CD8-positive, alpha-beta memory T cell (primary cell): ENCODE measurements at regions not wholly inside any gene's neighbourhood (a gene's known extent, or its start where the extent isn't known, plus 50 kb on each side); places are given as distances from the start of the nearest gene placed in this dataset.

ENCODE experiments used
- CTCF ChIA-PET: fragments of 350-600 bp; sonication (Branson Sonifier 250); formaldehyde crosslinking; loops from one replicate; lab custom pipeline; 2021; ENCODE audit warnings: antibody characterized with exemption; lab: Charles Lee
- POLR2A ChIA-PET: fragments of 350-600 bp; sonication (Branson Sonifier 250); formaldehyde crosslinking; loops from one replicate; lab custom pipeline; 2021; ENCODE audit warnings: antibody characterized with exemption; lab: Charles Lee
- DNase-seq, 5 donors: peaks; one replicate each; pipeline versions ENCODE4 v3.0.0 to v3.0.0-alpha.2; 2020 to 2022; ENCODE audit warnings: mixed read lengths in 1 of 5
- H3K27ac ChIP-seq: one replicate; pipeline ENCODE4 v1.7.0; 2013; ENCODE audit warnings: low read depth, mild to moderate bottlenecking, low read length, moderate library complexity
- H3K27me3 ChIP-seq: 2 replicates; pipeline ENCODE4 v1.7.0; 2013; ENCODE audit warnings: low read length, mild to moderate bottlenecking; ENCODE audit not compliant: insufficient read depth, poor library complexity, severe bottlenecking
- H3K36me3 ChIP-seq: 2 replicates; pipeline ENCODE4 v1.7.0; 2013; ENCODE audit warnings: mild to moderate bottlenecking, low read length, moderate library complexity; ENCODE audit not compliant: insufficient read depth
- H3K4me1 ChIP-seq: 2 replicates; pipeline ENCODE4 v1.7.0; 2013; ENCODE audit warnings: mild to moderate bottlenecking, low read length, moderate library complexity; ENCODE audit not compliant: insufficient read depth
- H3K4me3 ChIP-seq: 2 replicates; pipeline ENCODE4 v1.7.0; 2013; ENCODE audit warnings: mild to moderate bottlenecking, low read length
- H3K9me3 ChIP-seq: 2 replicates; pipeline ENCODE4 v1.7.0; 2013; ENCODE audit warnings: mild to moderate bottlenecking, low read length
- H3K27ac Mint-ChIP-seq, 8 donors: one replicate each; pipeline ENCODE4 v1.8.0; 2020 to 2021; ENCODE audit warnings: mixed read lengths in 8 of 8, mild to moderate bottlenecking in 6 of 8, inconsistent platforms in 3 of 8, moderate library complexity in 3 of 8
- H3K27me3 Mint-ChIP-seq, 2 donors: one replicate each; pipeline ENCODE4 v1.8.0; 2020 to 2021; ENCODE audit warnings: mixed read lengths in 2 of 2, mild to moderate bottlenecking in 1 of 2, moderate library complexity in 1 of 2
- H3K36me3 Mint-ChIP-seq, 3 donors: one replicate each; pipeline ENCODE4 v1.8.0; 2020 to 2021; ENCODE audit warnings: mixed read lengths in 3 of 3, inconsistent platforms in 1 of 3, mild to moderate bottlenecking in 1 of 3
- H3K4me1 Mint-ChIP-seq, 3 donors: one replicate each; pipeline ENCODE4 v1.8.0; 2020 to 2021; ENCODE audit warnings: mixed read lengths in 3 of 3, inconsistent platforms in 1 of 3, mild to moderate bottlenecking in 1 of 3
- H3K4me3 Mint-ChIP-seq, 7 donors: one replicate each; pipeline ENCODE4 v1.8.0; 2020 to 2021; ENCODE audit warnings: mixed read lengths in 7 of 7, mild to moderate bottlenecking in 6 of 7, moderate library complexity in 4 of 7, inconsistent platforms in 2 of 7
- H3K9me3 Mint-ChIP-seq, 5 donors: one replicate each; pipeline ENCODE4 v1.8.0; 2020 to 2022; ENCODE audit warnings: mixed read lengths in 5 of 5, mild to moderate bottlenecking in 3 of 5, moderate library complexity in 2 of 5, inconsistent platforms in 1 of 5

DNA sequence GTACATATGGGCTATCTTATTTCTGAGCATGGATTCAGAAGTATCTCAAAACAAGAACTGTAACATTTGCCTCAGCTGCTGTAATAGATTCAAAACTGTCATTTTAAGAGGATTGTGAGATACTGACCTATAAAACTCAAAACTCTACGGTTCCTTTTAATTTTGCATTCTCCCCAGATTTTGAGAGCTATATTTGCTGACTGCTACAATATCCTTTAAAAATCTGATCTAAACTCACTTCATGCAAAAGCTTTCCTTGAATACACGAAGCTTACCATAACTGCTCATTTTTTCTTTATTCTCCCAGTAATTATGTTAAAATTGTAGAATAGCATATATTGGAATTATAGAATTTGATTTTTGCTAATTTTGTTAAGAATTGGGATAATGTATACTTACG is 158.7 kb upstream of the ROBO1 start:
- ChIA-PET CTCF (no interaction called here), POLR2A (no interaction called here)
- H3K36me3 Mint-ChIP-seq: no peaks in the 10 kb centered on the region
- Histone ChIP-seq H3K27me3 (no peaks in the 10 kb centered on the region), H3K4me3 (no peak overlapping the region), H3K36me3 (no peaks in the 10 kb centered on the region), H3K9me3 (no peaks in the 10 kb centered on the region), H3K27ac (no peak overlapping the region), H3K4me1 (no peaks in the 10 kb centered on the region)
- H3K4me1 Mint-ChIP-seq: no peaks in the 10 kb centered on the region
- no peak overlapping the region for H3K4me3 Mint-ChIP-seq
- DNase-seq: no peak
- H3K27ac Mint-ChIP-seq: no peak overlapping the region
- peaks cover 0 to 12% (median 6%) of the 10 kb centered on the region in 5 donors for H3K9me3 Mint-ChIP-seq
- H3K27me3 Mint-ChIP-seq: no peaks in the 10 kb centered on the region

DNA sequence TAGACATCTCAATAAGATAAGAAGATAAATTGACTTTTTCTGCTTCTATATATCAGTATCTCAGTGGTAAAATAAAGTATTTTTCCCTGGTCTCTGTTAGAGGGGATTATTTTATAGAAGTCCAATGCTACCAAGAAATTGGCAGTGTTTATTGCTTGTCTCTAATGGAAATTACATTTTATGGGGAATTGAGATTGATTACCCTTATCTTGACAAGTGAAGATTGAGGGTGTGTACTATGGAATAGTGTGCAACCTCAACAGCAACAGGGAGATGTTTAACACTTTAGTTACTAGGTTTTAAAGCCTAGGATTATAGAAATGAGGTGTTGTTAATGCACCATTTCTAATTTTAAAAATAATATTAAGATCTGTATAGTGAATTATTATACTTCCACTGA is 154.8 kb upstream of the ROBO1 start:
- no peak overlapping the region for H3K27ac Mint-ChIP-seq
- Histone ChIP-seq H3K36me3 (no peaks in the 10 kb centered on the region), H3K27ac (no peak overlapping the region), H3K9me3 (no peaks in the 10 kb centered on the region), H3K4me1 (no peaks in the 10 kb centered on the region), H3K27me3 (no peaks in the 10 kb centered on the region), H3K4me3 (no peak overlapping the region)
- H3K27me3 Mint-ChIP-seq: no peaks in the 10 kb centered on the region
- CTCF ChIA-PET: no interaction called here
- POLR2A ChIA-PET: no interaction called here
- H3K36me3 Mint-ChIP-seq: no peaks in the 10 kb centered on the region
- DNase-seq: no peak
- H3K4me1 Mint-ChIP-seq: no peaks in the 10 kb centered on the region
- no peak overlapping the region for H3K4me3 Mint-ChIP-seq
- peaks cover 0 to 8% (median 3%) of the 10 kb centered on the region in 5 donors for H3K9me3 Mint-ChIP-seq

DNA sequence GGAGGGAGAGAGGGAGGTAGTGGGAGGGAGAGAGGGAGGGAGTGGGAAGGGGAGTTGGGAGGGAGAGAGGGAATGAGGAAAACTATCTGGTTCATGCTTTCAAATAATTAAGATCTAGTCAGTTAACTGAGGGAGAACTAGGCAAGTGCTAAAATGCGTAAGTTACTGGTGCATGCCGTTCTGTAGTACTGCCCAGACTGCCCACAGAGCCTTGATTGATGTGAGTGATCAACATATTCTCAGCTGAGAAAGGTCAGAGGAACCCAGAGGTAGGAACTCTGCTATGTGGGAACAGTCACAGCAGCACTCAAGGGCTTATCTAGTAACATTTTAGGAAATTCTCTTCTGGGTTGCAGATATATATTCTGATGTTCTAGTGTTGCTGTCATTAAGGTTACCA is 149.8 kb upstream of the ROBO1 start:
- Mint-ChIP-seq H3K27me3 (no peaks in the 10 kb centered on the region), H3K4me3 (no peak overlapping the region), H3K9me3 (peaks cover 2 to 16% (median 8%) of the 10 kb centered on the region in 5 donors), H3K4me1 (no peaks in the 10 kb centered on the region), H3K36me3 (no peaks in the 10 kb centered on the region), H3K27ac (no peak overlapping the region)
- ChIA-PET POLR2A (no interaction called here), CTCF (no interaction called here)
- Histone ChIP-seq H3K36me3 (no peaks in the 10 kb centered on the region), H3K9me3 (no peaks in the 10 kb centered on the region), H3K27me3 (no peaks in the 10 kb centered on the region), H3K27ac (no peak overlapping the region), H3K4me1 (no peaks in the 10 kb centered on the region), H3K4me3 (no peak overlapping the region)
- no peak for DNase-seq

DNA sequence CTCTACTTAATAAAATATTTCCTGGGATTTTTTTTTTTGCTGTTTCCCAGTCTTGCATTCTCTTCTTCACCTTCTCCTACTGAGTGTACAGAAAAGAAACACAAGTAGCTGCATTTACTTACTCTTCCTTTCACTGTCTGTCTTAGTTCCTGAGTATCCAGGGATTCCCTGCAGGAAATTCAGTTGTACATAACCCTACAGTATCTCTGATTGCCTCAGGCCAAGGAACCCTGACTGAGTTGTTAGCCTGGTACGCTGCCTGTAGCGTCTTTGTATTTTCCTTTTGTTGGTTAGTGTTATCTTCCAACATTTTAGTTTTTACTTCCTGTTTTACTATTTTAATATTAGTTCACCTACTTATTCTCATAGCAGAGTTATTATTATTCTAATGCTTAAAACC is 142.5 kb upstream of the ROBO1 start:
- Mint-ChIP-seq H3K27me3 (no peaks in the 10 kb centered on the region), H3K4me1 (no peaks in the 10 kb centered on the region), H3K27ac (no peak overlapping the region), H3K4me3 (no peak overlapping the region), H3K9me3 (peaks cover under 1 to 51% (median 3%) of the 10 kb centered on the region in 5 donors), H3K36me3 (no peaks in the 10 kb centered on the region)
- ChIA-PET POLR2A (no interaction called here), CTCF (no interaction called here)
- Histone ChIP-seq H3K4me3 (no peak overlapping the region), H3K9me3 (no peaks in the 10 kb centered on the region), H3K4me1 (no peaks in the 10 kb centered on the region), H3K36me3 (no peaks in the 10 kb centered on the region), H3K27ac (no peak overlapping the region), H3K27me3 (no peaks in the 10 kb centered on the region)
- no peak for DNase-seq

DNA sequence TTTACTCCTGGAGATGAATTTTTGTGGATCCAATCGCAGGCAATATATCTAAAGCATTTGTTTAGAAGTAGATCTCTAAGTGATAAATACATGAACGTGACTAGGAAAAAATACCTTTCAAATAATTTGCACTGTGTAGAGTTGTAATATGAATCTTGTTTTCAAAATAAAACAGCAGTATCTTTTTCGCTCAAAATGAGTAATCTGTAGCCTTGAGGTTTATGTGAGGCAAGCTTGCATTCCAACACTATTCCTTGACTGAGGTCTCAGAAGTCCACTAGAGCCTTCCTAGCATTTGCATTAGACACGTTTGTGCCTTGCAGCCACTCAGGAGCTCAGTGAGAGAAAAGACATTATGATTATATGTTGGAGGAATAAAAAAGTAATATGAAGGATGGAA is 138.3 kb upstream of the ROBO1 start:
- Histone ChIP-seq H3K27ac (no peak overlapping the region), H3K36me3 (no peaks in the 10 kb centered on the region), H3K4me3 (no peak overlapping the region), H3K27me3 (no peaks in the 10 kb centered on the region), H3K4me1 (no peaks in the 10 kb centered on the region), H3K9me3 (no peaks in the 10 kb centered on the region)
- H3K27ac Mint-ChIP-seq: no peak overlapping the region
- ChIA-PET POLR2A (no interaction called here), CTCF (no interaction called here)
- no peak for DNase-seq
- no peak overlapping the region for H3K4me3 Mint-ChIP-seq
- no peaks in the 10 kb centered on the region for H3K27me3 Mint-ChIP-seq
- H3K4me1 Mint-ChIP-seq: no peaks in the 10 kb centered on the region
- H3K9me3 Mint-ChIP-seq: peaks cover 3 to 50% (median 7%) of the 10 kb centered on the region in 5 donors
- no peaks in the 10 kb centered on the region for H3K36me3 Mint-ChIP-seq

DNA sequence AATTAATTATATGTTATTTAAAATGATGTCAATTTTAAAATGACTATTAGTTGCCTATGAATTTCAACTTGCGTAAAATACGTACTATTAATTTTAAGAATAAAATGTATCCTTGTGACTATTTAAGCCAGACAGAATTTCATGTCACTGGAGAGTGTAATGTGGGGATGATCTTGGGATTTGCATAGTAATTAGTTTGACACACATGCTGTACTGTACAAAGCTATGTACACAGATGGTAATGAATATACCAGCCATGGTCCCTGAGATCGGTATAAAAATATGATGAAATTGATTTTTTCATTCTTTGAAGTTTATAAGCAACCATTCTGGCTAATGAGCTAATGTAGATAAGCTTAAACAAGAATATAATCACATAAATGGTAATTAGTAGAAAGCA is 134.4 kb upstream of the ROBO1 start:
- H3K36me3 Mint-ChIP-seq: no peaks in the 10 kb centered on the region
- no peaks in the 10 kb centered on the region for H3K4me1 ChIP-seq
- H3K27me3 ChIP-seq: no peaks in the 10 kb centered on the region
- peaks cover 9 to 52% (median 14%) of the 10 kb centered on the region in 5 donors for H3K9me3 Mint-ChIP-seq
- no peaks in the 10 kb centered on the region for H3K27me3 Mint-ChIP-seq
- no peak overlapping the region for H3K4me3 Mint-ChIP-seq
- ChIA-PET POLR2A (no interaction called here), CTCF (interaction anchor here (0.6 kb wide), 1 partner anchor 1299 kb away, joined by 3 read pairs; no protein-coding TSS in a partner anchor)
- no peaks in the 10 kb centered on the region for H3K9me3 ChIP-seq
- H3K36me3 ChIP-seq: no peaks in the 10 kb centered on the region
- no peak overlapping the region for H3K4me3 ChIP-seq
- no peak overlapping the region for H3K27ac ChIP-seq
- H3K27ac Mint-ChIP-seq: no peak overlapping the region
- DNase-seq: no peak
- H3K4me1 Mint-ChIP-seq: no peaks in the 10 kb centered on the region

DNA sequence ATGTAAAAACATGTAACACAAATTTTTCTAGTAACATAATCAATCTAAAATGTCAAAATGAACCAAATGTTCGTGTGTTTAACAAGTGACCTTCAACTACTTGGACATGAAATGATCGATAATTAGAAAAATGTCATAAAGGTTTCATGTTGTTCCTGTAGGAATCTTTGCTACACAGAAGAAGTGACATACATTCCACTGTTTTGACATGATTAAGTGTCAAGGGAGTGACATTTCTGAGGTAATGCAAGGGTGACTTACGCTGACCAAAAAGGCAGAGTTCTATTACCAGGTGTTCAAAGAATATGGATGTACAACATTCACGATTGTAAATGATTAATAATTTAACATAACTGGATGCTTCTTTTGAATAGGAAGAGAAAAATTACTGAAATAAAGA is 131.1 kb upstream of the ROBO1 start:
- H3K4me1 Mint-ChIP-seq: no peaks in the 10 kb centered on the region
- H3K9me3 Mint-ChIP-seq: peaks cover 9 to 38% (median 13%) of the 10 kb centered on the region in 5 donors
- DNase-seq: no peak
- no peaks in the 10 kb centered on the region for H3K36me3 ChIP-seq
- H3K27me3 Mint-ChIP-seq: peaks cover 0 to 1% of the 10 kb centered on the region in 2 donors
- H3K27ac ChIP-seq: no peak overlapping the region
- H3K27me3 ChIP-seq: no peaks in the 10 kb centered on the region
- no peak overlapping the region for H3K27ac Mint-ChIP-seq
- no peak overlapping the region for H3K4me3 ChIP-seq
- H3K4me1 ChIP-seq: no peaks in the 10 kb centered on the region
- no peaks in the 10 kb centered on the region for H3K9me3 ChIP-seq
- H3K4me3 Mint-ChIP-seq: no peak overlapping the region
- ChIA-PET CTCF (no interaction called here), POLR2A (no interaction called here)
- H3K36me3 Mint-ChIP-seq: no peaks in the 10 kb centered on the region

DNA sequence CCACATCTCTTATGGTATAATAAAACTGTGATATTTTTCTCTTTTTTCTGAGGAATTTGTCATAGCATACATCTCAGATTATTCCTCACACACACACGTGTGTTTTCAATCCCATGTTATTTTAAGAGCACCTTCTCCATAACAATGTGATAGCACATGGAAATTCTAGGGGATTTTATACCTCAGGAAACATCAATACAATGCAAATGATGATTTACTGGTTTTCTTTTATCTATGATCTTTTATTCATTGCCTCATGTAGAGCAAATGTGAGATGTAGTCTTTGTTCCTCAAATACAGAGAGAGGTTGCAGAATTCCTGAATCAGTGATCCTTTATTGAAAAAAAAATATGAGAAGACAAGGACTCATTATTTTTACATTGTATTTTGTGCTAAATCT is 128.3 kb upstream of the ROBO1 start:
- H3K27ac ChIP-seq: no peak overlapping the region
- Mint-ChIP-seq H3K4me1 (no peaks in the 10 kb centered on the region), H3K4me3 (no peak overlapping the region), H3K9me3 (peaks cover 9 to 36% (median 13%) of the 10 kb centered on the region in 5 donors), H3K36me3 (no peaks in the 10 kb centered on the region), H3K27me3 (peaks cover 0 to 1% of the 10 kb centered on the region in 2 donors), H3K27ac (no peak overlapping the region)
- H3K9me3 ChIP-seq: no peaks in the 10 kb centered on the region
- ChIA-PET POLR2A (no interaction called here), CTCF (no interaction called here)
- DNase-seq: no peak
- H3K36me3 ChIP-seq: no peaks in the 10 kb centered on the region
- H3K27me3 ChIP-seq: no peaks in the 10 kb centered on the region
- H3K4me1 ChIP-seq: no peaks in the 10 kb centered on the region
- no peak overlapping the region for H3K4me3 ChIP-seq

DNA sequence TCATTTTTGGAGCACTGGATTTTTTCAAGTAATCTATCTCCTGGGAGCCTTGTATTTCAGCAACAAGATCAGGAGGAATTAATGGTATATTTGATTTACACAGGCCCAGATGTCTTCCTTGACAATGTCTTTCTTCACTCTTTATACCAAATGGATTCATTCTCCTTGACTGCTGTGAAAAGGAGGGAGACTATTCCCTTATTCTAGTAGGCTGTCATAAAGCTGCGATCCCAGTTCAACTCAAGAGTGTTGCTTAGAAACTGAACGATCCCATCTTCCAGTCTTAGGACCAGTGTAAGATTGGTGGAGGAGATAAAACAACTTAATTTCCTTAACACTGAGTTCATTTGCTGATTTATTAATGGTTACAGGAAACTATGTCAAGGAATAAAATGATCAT is 119.4 kb upstream of the ROBO1 start:
- Mint-ChIP-seq H3K4me1 (no peaks in the 10 kb centered on the region), H3K36me3 (no peaks in the 10 kb centered on the region), H3K4me3 (no peak overlapping the region), H3K27ac (no peak overlapping the region), H3K9me3 (peaks cover 0 to 28% (median 8%) of the 10 kb centered on the region in 5 donors), H3K27me3 (no peaks in the 10 kb centered on the region)
- H3K4me1 ChIP-seq: no peaks in the 10 kb centered on the region
- H3K27ac ChIP-seq: no peak overlapping the region
- no peaks in the 10 kb centered on the region for H3K36me3 ChIP-seq
- DNase-seq: no peak
- no peak overlapping the region for H3K4me3 ChIP-seq
- CTCF ChIA-PET: no interaction called here
- H3K27me3 ChIP-seq: no peaks in the 10 kb centered on the region
- H3K9me3 ChIP-seq: no peaks in the 10 kb centered on the region
- POLR2A ChIA-PET: no interaction called here
